Panc1 (cell line): ENCODE measurements at regions not wholly inside any gene's neighbourhood (a gene's known extent, or its start where the extent isn't known, plus 50 kb on each side); places are given as distances from the start of the nearest gene placed in this dataset.

Source experiments
- ATAC-seq: fragments of 200-7000 bp; cut with Tn5 transposase; 2 replicates; pipeline ENCODE4 v1.9.1; 2020; ENCODE audit warnings: mild to moderate bottlenecking, moderate library complexity
- BruUV-seq: library from RNA; stranded (reverse); fragments of 400-500 nt; replicated peaks from 2 replicates; lab custom pipeline; 2021; lab: Mats Ljungman, UMichigan
- CTCF ChIA-PET: fragments of 300-600 bp; sonication (Branson Sonifier 250); formaldehyde crosslinking; loops from one replicate; lab custom pipeline; 2022; ENCODE audit warnings: antibody characterized with exemption; lab: Charles Lee
- POLR2A ChIA-PET: fragments of 300-600 bp; sonication (Branson Sonifier 250); formaldehyde crosslinking; loops from one replicate; lab custom pipeline; 2022; ENCODE audit warnings: antibody characterized with exemption; lab: Charles Lee
- DNase-seq: peaks from one replicate; pipeline ENCODE4 v3.0.0-alpha.2; 2010; ENCODE audit warnings: low read depth, low spot score
- H3K27ac ChIP-seq: 2 replicates; pipeline ENCODE4 v1.5.1; 2011; ENCODE audit warnings: mild to moderate bottlenecking, low read length, inconsistent platforms
- H3K27me3 ChIP-seq: fragments of 200-500 bp; sonication (Bioruptor generic); 2 replicates; pipeline ENCODE4 v1.6.0; 2014; ENCODE audit warnings: low read length, inconsistent platforms; ENCODE audit not compliant: control insufficient read depth, insufficient read depth
- H3K36me3 ChIP-seq: fragments of 200-500 bp; sonication (Bioruptor generic); 2 replicates; pipeline ENCODE4 v1.5.1; 2014; ENCODE audit warnings: inconsistent platforms, mild to moderate bottlenecking, low read length, moderate library complexity; ENCODE audit not compliant: control insufficient read depth, insufficient read depth
- H3K4me1 ChIP-seq: 2 replicates; pipeline ENCODE4 v1.5.1; 2011; ENCODE audit warnings: inconsistent platforms, mild to moderate bottlenecking, low read length, moderate library complexity; ENCODE audit not compliant: control insufficient read depth, insufficient read depth
- H3K4me3 ChIP-seq, 2 experiments: 2 replicates each; pipeline ENCODE4 v1.5.1; 2011 to 2012; ENCODE audit warnings: low read depth in 2 of 2, low read length in 2 of 2, mild to moderate bottlenecking in 2 of 2, inconsistent platforms in 1 of 2, moderate library complexity in 1 of 2
- H3K9me3 ChIP-seq: fragments of 200-500 bp; sonication (Bioruptor generic); 2 replicates; pipeline ENCODE4 v1.5.1; 2014; ENCODE audit warnings: low read depth, mild to moderate bottlenecking, inconsistent platforms, low read length, moderate library complexity; ENCODE audit not compliant: control insufficient read depth, insufficient read depth
- CTCF ChIP-seq: fragments of 450-650 bp; IDR thresholded peaks from 2 replicates; pipeline ENCODE4 v1.5.1; 2017; ENCODE audit warnings: mild to moderate bottlenecking
- POLR2AphosphoS5 ChIP-seq: IDR thresholded peaks from 2 replicates; pipeline ENCODE4 v1.6.1; 2012; ENCODE audit warnings: mild to moderate bottlenecking, low read depth, low read length, moderate library complexity
- REST ChIP-seq, 2 experiments: IDR thresholded peaks; 2 replicates each; pipeline ENCODE4 v1.6.1; 2011 to 2012; ENCODE audit warnings: low read depth in 2 of 2, control low read depth in 1 of 2, low read length in 1 of 2, mild to moderate bottlenecking in 1 of 2, moderate library complexity in 1 of 2; ENCODE audit not compliant: insufficient read depth in 1 of 2
- SIN3A ChIP-seq: IDR thresholded peaks from 2 replicates; pipeline ENCODE4 v1.6.1; 2012; ENCODE audit warnings: low read depth, mild to moderate bottlenecking, low read length, moderate library complexity, borderline replicate concordance; ENCODE audit not compliant: insufficient read depth
- TCF7L2 ChIP-seq: IDR thresholded peaks from 2 replicates; pipeline ENCODE4 v1.6.1; 2011; ENCODE audit warnings: mild to moderate bottlenecking, low read depth, low read length, inconsistent platforms
- in situ Hi-C: cut with HindIII; loops from 2 replicates; pipeline ENCODE4 v1.10.0; 2016; ENCODE audit warnings: low sequenced_read_pairs, low pct_unique_long_range_greater_than_20kb
- intact Hi-C: fragments of 100-400 bp; cut with micrococcal nuclease; formaldehyde crosslinking; loops from one replicate; pipeline ENCODE4 v1.10.0; 2022; ENCODE audit not compliant: unreplicated experiment

DNA sequence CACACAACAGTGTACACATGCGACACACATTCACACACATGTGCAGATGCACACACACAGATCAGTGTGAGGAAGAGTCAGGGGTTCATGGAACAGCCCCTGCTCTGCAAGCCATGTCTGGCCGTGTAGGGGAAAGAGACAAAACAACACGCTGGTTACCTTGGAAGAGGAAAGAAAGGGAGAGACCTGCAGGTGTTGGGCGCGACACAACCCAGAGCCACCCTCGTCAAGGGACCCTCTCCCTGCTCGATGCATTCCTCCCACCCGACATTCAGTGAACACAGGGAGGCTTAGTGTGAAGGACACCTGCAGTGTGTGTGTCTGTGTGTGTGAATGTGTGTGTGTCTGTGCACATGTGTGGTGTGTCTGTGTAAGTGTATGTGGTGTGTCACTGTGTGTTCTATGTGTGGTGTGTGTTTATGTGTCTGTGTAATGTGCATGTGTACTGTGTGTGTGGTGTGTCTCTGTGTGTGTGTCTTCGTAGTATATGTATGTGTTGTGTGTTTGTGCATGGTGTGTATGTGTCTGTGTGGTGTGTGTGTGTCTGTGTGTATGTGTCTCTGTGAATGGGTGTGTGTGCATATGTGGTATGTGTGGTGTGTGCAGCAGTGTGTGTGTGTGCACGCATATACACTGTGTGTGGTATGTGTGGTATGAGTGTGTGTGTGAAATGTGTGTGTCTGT is 69.5 kb upstream of the PITRM1 start:
- BruUV-seq: no TSS peak
- H3K36me3 ChIP-seq: no peaks in the 10 kb centered on the region
- POLR2A ChIA-PET: no interaction called here

GRCh38 chr10:3241274-3241921 is 68.8 kb upstream of the PITRM1 start:
- Histone ChIP-seq H3K4me1 (peaks cover 8% of the 10 kb centered on the region), H3K36me3 (no peaks in the 10 kb centered on the region), H3K4me3 (no peak overlapping the region), H3K27ac (peak overlapping the region; percentile 23; the same call in 1 of the 2 replicates), H3K9me3 (no peaks in the 10 kb centered on the region), H3K27me3 (no peaks in the 10 kb centered on the region)
- in situ Hi-C loops: no loop called here
- ChIA-PET POLR2A (no interaction called here), CTCF (no interaction called here)
- no peak for DNase-seq
- no TSS peak for BruUV-seq
- intact Hi-C loops: no loop called here
- ATAC-seq: no peak
- TF ChIP-seq CTCF (no peak), REST (IDR thresholded peaks at IDR 0.05; ENCODE audit: insufficient read depth in 1 of 2, low read depth in 2 of 2, low read length in 1 of 2) (no peak), TCF7L2 (no peak), SIN3A (no peak)

More for the DNA sequence above, 69.5 kb upstream of the PITRM1 start:
- DNase-seq (no peak), ATAC-seq (no peak)
- CTCF ChIA-PET: no interaction called here
- Histone ChIP-seq H3K4me1 (peaks cover 8% of the 10 kb centered on the region), H3K9me3 (no peaks in the 10 kb centered on the region), H3K27me3 (no peaks in the 10 kb centered on the region), H3K27ac (no peak overlapping the region; the same call in 1 of the 2 replicates), H3K4me3 (no peak overlapping the region)
- intact Hi-C loops (no loop called here), in situ Hi-C loops (no loop called here)
- TF ChIP-seq POLR2AphosphoS5 (no peak), SIN3A (no peak), CTCF (no peak), REST (IDR thresholded peaks at IDR 0.05; ENCODE audit: insufficient read depth in 1 of 2, low read depth in 2 of 2, low read length in 1 of 2) (no peak), TCF7L2 (no peak)
